Endodermal cell (in vitro differentiated cells): ENCODE measurements at regions not wholly inside any gene's neighbourhood (a gene's known extent, or its start where the extent isn't known, plus 50 kb on each side); places are given as distances from the start of the nearest gene placed in this dataset.

Source experiments
- DNase-seq: peaks from one replicate; pipeline ENCODE4 v3.0.0-alpha.2; 2017
- H3K27ac ChIP-seq: 2 replicates; pipeline ENCODE4 v1.5.1; 2013; ENCODE audit warnings: mild to moderate bottlenecking, low read depth, low read length, moderate library complexity
- H3K27me3 ChIP-seq: 2 replicates; pipeline ENCODE4 v1.6.1; 2013; ENCODE audit warnings: mild to moderate bottlenecking, low read length, moderate library complexity; ENCODE audit not compliant: insufficient read depth, control insufficient read depth, poor library complexity, severe bottlenecking
- H3K36me3 ChIP-seq: 2 replicates; pipeline ENCODE4 v1.7.0; 2013; ENCODE audit warnings: mild to moderate bottlenecking, low read length, moderate library complexity; ENCODE audit not compliant: control insufficient read depth, insufficient read depth
- H3K4me1 ChIP-seq: one replicate; pipeline ENCODE4 v1.7.0; 2013; ENCODE audit warnings: low read length; ENCODE audit not compliant: control insufficient read depth, insufficient read depth
- H3K4me3 ChIP-seq: 2 replicates; pipeline ENCODE4 v1.5.1; 2013; ENCODE audit warnings: mild to moderate bottlenecking, low read length, moderate library complexity
- H3K9ac ChIP-seq: 2 replicates; pipeline ENCODE4 v1.6.1; 2013; ENCODE audit warnings: mild to moderate bottlenecking, low read length, moderate library complexity; ENCODE audit not compliant: poor library complexity, severe bottlenecking; ENCODE audit errors: extremely low read depth
- H3K9me3 ChIP-seq: 2 replicates; pipeline ENCODE4 v1.6.1; 2013; ENCODE audit warnings: mild to moderate bottlenecking, low read length, moderate library complexity; ENCODE audit not compliant: control insufficient read depth
- H3K27ac Mint-ChIP-seq: 2 replicates; pipeline ENCODE4 v1.8.0; 2020; ENCODE audit warnings: mixed read lengths
- H3K27me3 Mint-ChIP-seq: 2 replicates; pipeline ENCODE4 v1.8.0; 2021; ENCODE audit warnings: mild to moderate bottlenecking, mixed read lengths; ENCODE audit not compliant: insufficient read depth
- H3K36me3 Mint-ChIP-seq: 2 replicates; pipeline ENCODE4 v1.8.0; 2020; ENCODE audit warnings: low read depth, mixed read lengths
- H3K4me1 Mint-ChIP-seq: 2 replicates; pipeline ENCODE4 v1.8.0; 2020; ENCODE audit warnings: mixed read lengths
- H3K4me3 Mint-ChIP-seq: 2 replicates; pipeline ENCODE4 v1.8.0; 2020; ENCODE audit warnings: mild to moderate bottlenecking, moderate library complexity, mixed read lengths
- H3K9me3 Mint-ChIP-seq: 2 replicates; pipeline ENCODE4 v1.8.0; 2020; ENCODE audit warnings: mild to moderate bottlenecking, mixed read lengths
- WGBS, 2 experiments: methylation state at CpG; one replicate each; pipeline versions ENCODE4 v1.1.5 to v1.1.7; 2013; ENCODE audit warnings: missing lambda C conversion rate in 2 of 2, mixed read lengths in 1 of 2; ENCODE audit not compliant: insufficient coverage in 1 of 2, insufficient read length in 1 of 2; 5-methylcytosine and 5-hydroxymethylcytosine counted together
- TF ChIP-seq, protein P1 (sequence below): fragments of 200-600 bp; sonication (generic); conservative IDR thresholded peaks from 2 replicates; pipeline ENCODE4 v1.5.0; 2021; ENCODE audit warnings: antibody characterized with exemption, mild to moderate bottlenecking

- WGBS, 2 experiments, result 82 to 88% methylated on average over 1 to 3 of the region's 3 CpGs
- Mint-ChIP-seq H3K9me3 (peaks cover 4% of the 10 kb centered on the region), H3K4me3 (no peak overlapping the region), H3K36me3 (no peaks in the 10 kb centered on the region), H3K4me1 (no peaks in the 10 kb centered on the region), H3K27ac (no peak overlapping the region), H3K27me3 (no peaks in the 10 kb centered on the region)
- H3K36me3 ChIP-seq, result no peaks in the 10 kb centered on the region
- TF ChIP-seq, protein P1, sequence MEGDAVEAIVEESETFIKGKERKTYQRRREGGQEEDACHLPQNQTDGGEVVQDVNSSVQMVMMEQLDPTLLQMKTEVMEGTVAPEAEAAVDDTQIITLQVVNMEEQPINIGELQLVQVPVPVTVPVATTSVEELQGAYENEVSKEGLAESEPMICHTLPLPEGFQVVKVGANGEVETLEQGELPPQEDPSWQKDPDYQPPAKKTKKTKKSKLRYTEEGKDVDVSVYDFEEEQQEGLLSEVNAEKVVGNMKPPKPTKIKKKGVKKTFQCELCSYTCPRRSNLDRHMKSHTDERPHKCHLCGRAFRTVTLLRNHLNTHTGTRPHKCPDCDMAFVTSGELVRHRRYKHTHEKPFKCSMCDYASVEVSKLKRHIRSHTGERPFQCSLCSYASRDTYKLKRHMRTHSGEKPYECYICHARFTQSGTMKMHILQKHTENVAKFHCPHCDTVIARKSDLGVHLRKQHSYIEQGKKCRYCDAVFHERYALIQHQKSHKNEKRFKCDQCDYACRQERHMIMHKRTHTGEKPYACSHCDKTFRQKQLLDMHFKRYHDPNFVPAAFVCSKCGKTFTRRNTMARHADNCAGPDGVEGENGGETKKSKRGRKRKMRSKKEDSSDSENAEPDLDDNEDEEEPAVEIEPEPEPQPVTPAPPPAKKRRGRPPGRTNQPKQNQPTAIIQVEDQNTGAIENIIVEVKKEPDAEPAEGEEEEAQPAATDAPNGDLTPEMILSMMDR, result no peak
- DNase-seq, result no peak
- H3K4me1 ChIP-seq, result no peaks in the 10 kb centered on the region
- no peaks in the 10 kb centered on the region for H3K27me3 ChIP-seq
- H3K27ac ChIP-seq, result no peak overlapping the region
- no peaks in the 10 kb centered on the region for H3K9me3 ChIP-seq
- no peak overlapping the region for H3K9ac ChIP-seq
- no peak overlapping the region for H3K4me3 ChIP-seq
Measured at GRCh38 chr6:142510211-142510610, 208.4 kb downstream of the ADGRG6 start.

GRCh38 chr6:142518126-142518525 is 216.3 kb downstream of the ADGRG6 start:
- Mint-ChIP-seq H3K9me3 (peaks cover 17% of the 10 kb centered on the region), H3K4me1 (peaks cover 8% of the 10 kb centered on the region), H3K36me3 (peaks cover 3% of the 10 kb centered on the region), H3K27me3 (no peaks in the 10 kb centered on the region), H3K27ac (no peak overlapping the region), H3K4me3 (no peak overlapping the region)
- Histone ChIP-seq H3K4me1 (peaks cover 3% of the 10 kb centered on the region), H3K4me3 (no peak overlapping the region), H3K27ac (no peak overlapping the region), H3K27me3 (no peaks in the 10 kb centered on the region), H3K36me3 (no peaks in the 10 kb centered on the region), H3K9me3 (no peaks in the 10 kb centered on the region), H3K9ac (no peak overlapping the region)
- WGBS, 2 experiments, result 80 to 95% methylated on average over 2 to 3 of the region's 3 CpGs
- TF ChIP-seq, protein P1, result no peak
- DNase-seq, result no peak

- H3K9me3 ChIP-seq, result no peaks in the 10 kb centered on the region
- no peak overlapping the region for H3K9ac ChIP-seq
- Mint-ChIP-seq H3K27ac (no peak overlapping the region), H3K4me1 (peaks cover 8% of the 10 kb centered on the region), H3K27me3 (no peaks in the 10 kb centered on the region), H3K9me3 (peaks cover 14% of the 10 kb centered on the region), H3K4me3 (no peak overlapping the region), H3K36me3 (peaks cover 3% of the 10 kb centered on the region)
- no peak overlapping the region for H3K27ac ChIP-seq
- H3K36me3 ChIP-seq, result no peaks in the 10 kb centered on the region
- H3K4me3 ChIP-seq, result no peak overlapping the region
- 79 to 90% methylated on average over 3 to 4 of the region's 4 CpGs for WGBS, 2 experiments
- peaks cover 3% of the 10 kb centered on the region for H3K4me1 ChIP-seq
- H3K27me3 ChIP-seq, result no peaks in the 10 kb centered on the region
- no peak for DNase-seq
- TF ChIP-seq, protein P1, result no peak
Measured at GRCh38 chr6:142518761-142519160, 217.0 kb downstream of the ADGRG6 start.
